ENCODE measurements at regions not wholly inside any gene's neighbourhood (a gene's known extent, or its start where the extent isn't known, plus 50 kb on each side); places are given as distances from the start of the nearest gene placed in this dataset.

GRCh38 chr6:1239805-1240204 lies 72.1 kb upstream of the FOXQ1 start:
- Histone ChIP-seq H3K9me3 (no peaks in the 10 kb centered on the region), H3K4me1 (peaks cover 0 to 30% (median 9%) of the 10 kb centered on the region in 3 donors), H3K27ac (no peak overlapping the region), H3K4me3 (no peak overlapping the region), H3K36me3 (no peaks in the 10 kb centered on the region), H3K27me3 (peaks cover 0 to 10% (median 0%) of the 10 kb centered on the region in 4 donors)
- intact Hi-C loops (cut with DNase I) = loop anchor here (5.0 kb wide), 1 partner anchor 153 kb away; no protein-coding TSS in a partner anchor
- 71 to 93% methylated on average over 3 to 5 of the region's 7 CpGs for WGBS, 2 donors
- no peak for TF ChIP-seq CTCF (IDR thresholded peaks at IDR 0.05)
- TF ChIP-seq POLR2A (IDR thresholded peaks at IDR 0.05) = no peak
- no peak for DNase-seq

- DNase-seq = no peak
- TF ChIP-seq CTCF (IDR thresholded peaks at IDR 0.05) (no peak), POLR2A (IDR thresholded peaks at IDR 0.05) (no peak)
- H3K27me3 ChIP-seq = peaks cover 0 to 8% (median 0%) of the 10 kb centered on the region in 4 donors
- no peaks in the 10 kb centered on the region for H3K36me3 ChIP-seq
- H3K27ac ChIP-seq = no peak overlapping the region
- peaks cover 0 to 30% (median 9%) of the 10 kb centered on the region in 3 donors for H3K4me1 ChIP-seq
- H3K4me3 ChIP-seq = no peak overlapping the region
- no peaks in the 10 kb centered on the region for H3K9me3 ChIP-seq
- WGBS, 2 donors = 75 to 89% methylated on average over 5 to 8 of the region's 8 CpGs
- intact Hi-C loops (cut with DNase I) = no loop called here
These were observed 73.9 kb upstream of the FOXQ1 start for GRCh38 chr6:1238040-1238439.

GRCh38 chr6:1237636-1238035 lies 74.3 kb upstream of the FOXQ1 start:
- intact Hi-C loops (cut with DNase I) = no loop called here
- H3K36me3 ChIP-seq = no peaks in the 10 kb centered on the region
- no peak for DNase-seq
- H3K4me1 ChIP-seq = peaks cover 0 to 28% (median 9%) of the 10 kb centered on the region in 3 donors
- no peaks in the 10 kb centered on the region for H3K9me3 ChIP-seq
- H3K4me3 ChIP-seq = no peak overlapping the region
- TF ChIP-seq CTCF (IDR thresholded peaks at IDR 0.05) = no peak
- no peak for TF ChIP-seq POLR2A (IDR thresholded peaks at IDR 0.05)
- H3K27ac ChIP-seq = no peak overlapping the region
- 91 to 97% methylated on average over 13 to 14 of the region's 15 CpGs for WGBS, 2 donors
- H3K27me3 ChIP-seq = peaks cover 0 to 4% (median 0%) of the 10 kb centered on the region in 4 donors

DNA sequence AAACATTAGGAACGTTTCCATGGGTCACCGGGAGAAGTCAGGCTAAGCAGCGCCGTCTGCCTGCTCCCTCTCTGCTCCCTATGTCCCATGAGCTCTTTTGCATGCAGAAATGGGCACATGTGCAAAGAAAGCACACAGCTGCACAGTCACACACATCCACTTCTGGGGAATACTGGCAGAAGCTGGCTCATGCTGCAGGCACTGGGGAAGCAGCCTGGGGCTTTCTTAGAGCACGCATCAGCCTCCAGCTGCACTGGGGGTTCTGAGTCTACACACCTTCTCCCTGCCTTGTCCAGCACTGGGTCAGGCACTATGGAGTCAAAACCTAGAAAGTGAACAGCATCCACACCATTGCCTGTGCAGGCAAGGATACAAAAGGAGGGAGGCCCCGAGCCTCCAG lies 76.1 kb upstream of the FOXQ1 start:
- H3K4me3 ChIP-seq = no peak overlapping the region
- no peaks in the 10 kb centered on the region for H3K27me3 ChIP-seq
- TF ChIP-seq POLR2A (IDR thresholded peaks at IDR 0.05) (no peak), CTCF (IDR thresholded peaks at IDR 0.05) (no peak)
- H3K9me3 ChIP-seq = no peaks in the 10 kb centered on the region
- H3K27ac ChIP-seq = no peak overlapping the region
- no peak for DNase-seq
- intact Hi-C loops (cut with DNase I) = no loop called here
- peaks cover 0 to 39% (median 13%) of the 10 kb centered on the region in 3 donors for H3K4me1 ChIP-seq
- no peaks in the 10 kb centered on the region for H3K36me3 ChIP-seq
- 53 to 60% methylated on average over 5 to 6 of the region's 6 CpGs for WGBS, 2 donors

DNA sequence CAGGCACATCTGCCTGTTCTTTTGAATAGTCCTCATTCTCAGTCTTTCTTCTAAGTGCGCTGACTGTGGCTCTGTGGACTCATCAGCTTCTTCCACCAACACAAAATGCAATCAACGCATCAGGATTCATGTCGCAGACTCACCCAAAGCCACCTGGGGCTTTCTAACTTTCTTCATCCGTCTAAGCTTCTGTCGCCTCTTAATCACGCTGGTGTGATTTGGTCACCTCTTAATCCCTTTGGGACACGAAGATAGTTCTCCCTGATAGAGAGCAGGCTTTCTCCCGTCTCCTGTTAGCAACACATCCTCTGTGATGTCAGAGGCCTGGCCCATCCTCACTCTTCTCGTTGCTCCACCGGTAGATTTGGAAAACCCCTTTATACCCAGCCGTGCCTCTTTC lies 78.0 kb upstream of the FOXQ1 start:
- Histone ChIP-seq H3K27me3 (no peaks in the 10 kb centered on the region), H3K9me3 (no peaks in the 10 kb centered on the region), H3K4me1 (peaks cover 0 to 31% (median 11%) of the 10 kb centered on the region in 3 donors), H3K27ac (no peak overlapping the region), H3K36me3 (no peaks in the 10 kb centered on the region), H3K4me3 (no peak overlapping the region)
- WGBS, 2 donors = 89 to 90% methylated on average over 11 of the region's 11 CpGs
- no peak for TF ChIP-seq POLR2A (IDR thresholded peaks at IDR 0.05)
- intact Hi-C loops (cut with DNase I) = no loop called here
- no peak for DNase-seq

- TF ChIP-seq POLR2A (IDR thresholded peaks at IDR 0.05) (no peak), CTCF (IDR thresholded peaks at IDR 0.05) (no peak)
- H3K27me3 ChIP-seq = no peaks in the 10 kb centered on the region
- H3K4me1 ChIP-seq = peaks cover 0 to 41% (median 11%) of the 10 kb centered on the region in 3 donors
- DNase-seq = no peak
- H3K27ac ChIP-seq = peak overlapping the region in 2 of 4 donors; percentile 40 to 43
- no peaks in the 10 kb centered on the region for H3K9me3 ChIP-seq
- no peaks in the 10 kb centered on the region for H3K36me3 ChIP-seq
- intact Hi-C loops (cut with DNase I) = no loop called here
- WGBS, 2 donors = 71 to 100% methylated on average over 1 of the region's 3 CpGs
- no peak overlapping the region for H3K4me3 ChIP-seq
These were observed 79.3 kb upstream of the FOXQ1 start for GRCh38 chr6:1232578-1232977.

Data from esophagus squamous epithelium (tissue), 5 donors.